GM18868 (cell line): ENCODE measurements at regions not wholly inside any gene's neighbourhood (a gene's known extent, or its start where the extent isn't known, plus 50 kb on each side); places are given as distances from the start of the nearest gene placed in this dataset.

Experiments
- ATAC-seq: cut with Tn5 transposase; IDR thresholded peaks from one replicate; pipeline ENCODE4 v1.9.1; 2021; ENCODE audit warnings: mild to moderate bottlenecking, moderate library complexity; ENCODE audit not compliant: unreplicated experiment

GRCh38 chr5:125152044-125152443, 405.6 kb upstream of the ZNF608 start:
- peak; percentile 75 for ATAC-seq

GRCh38 chr5:125152461-125153189, 406.2 kb upstream of the ZNF608 start:
- ATAC-seq, result peak; percentile 30

GRCh38 chr5:125153231-125153630, 406.8 kb upstream of the ZNF608 start:
- no peak for ATAC-seq

- no peak for ATAC-seq
These were observed 408.1 kb upstream of the ZNF608 start for GRCh38 chr5:125154301-125155110.

- no peak for ATAC-seq
These were observed 414.5 kb upstream of the ZNF608 start for GRCh38 chr5:125160787-125161502.

GRCh38 chr5:125162714-125163113, 416.3 kb upstream of the ZNF608 start:
- no peak for ATAC-seq

GRCh38 chr5:125169396-125169795, 423.0 kb upstream of the ZNF608 start:
- no peak for ATAC-seq

- no peak for ATAC-seq
These were observed 425.2 kb upstream of the ZNF608 start for GRCh38 chr5:125171641-125172040.

- no peak for ATAC-seq
These were observed 429.0 kb upstream of the ZNF608 start for GRCh38 chr5:125175348-125176004.

- ATAC-seq, result no peak
These were observed 429.6 kb upstream of the ZNF608 start for GRCh38 chr5:125176005-125176390.

GRCh38 chr5:125177340-125177739, 430.9 kb upstream of the ZNF608 start:
- no peak for ATAC-seq

- no peak for ATAC-seq
These were observed 433.2 kb upstream of the ZNF608 start for GRCh38 chr5:125179612-125180011.

GRCh38 chr5:125180231-125180829, 433.9 kb upstream of the ZNF608 start:
- no peak for ATAC-seq

- no peak for ATAC-seq
These were observed 434.7 kb upstream of the ZNF608 start for GRCh38 chr5:125181159-125181558.

GRCh38 chr5:125181955-125182354, 435.5 kb upstream of the ZNF608 start:
- ATAC-seq, result no peak

- ATAC-seq, result no peak
These were observed 439.3 kb upstream of the ZNF608 start for GRCh38 chr5:125185740-125186139.

GRCh38 chr5:125186911-125187375, 440.5 kb upstream of the ZNF608 start:
- no peak for ATAC-seq

- no peak for ATAC-seq
These were observed 443.1 kb upstream of the ZNF608 start for GRCh38 chr5:125189531-125189941.

- ATAC-seq, result no peak
These were observed 444.0 kb upstream of the ZNF608 start for GRCh38 chr5:125190232-125191087.

- no peak for ATAC-seq
These were observed 448.4 kb upstream of the ZNF608 start for GRCh38 chr5:125194883-125195282.
